ENCODE measurements at regions not wholly inside any gene's neighbourhood (a gene's known extent, or its start where the extent isn't known, plus 50 kb on each side); places are given as distances from the start of the nearest gene placed in this dataset.

DNA sequence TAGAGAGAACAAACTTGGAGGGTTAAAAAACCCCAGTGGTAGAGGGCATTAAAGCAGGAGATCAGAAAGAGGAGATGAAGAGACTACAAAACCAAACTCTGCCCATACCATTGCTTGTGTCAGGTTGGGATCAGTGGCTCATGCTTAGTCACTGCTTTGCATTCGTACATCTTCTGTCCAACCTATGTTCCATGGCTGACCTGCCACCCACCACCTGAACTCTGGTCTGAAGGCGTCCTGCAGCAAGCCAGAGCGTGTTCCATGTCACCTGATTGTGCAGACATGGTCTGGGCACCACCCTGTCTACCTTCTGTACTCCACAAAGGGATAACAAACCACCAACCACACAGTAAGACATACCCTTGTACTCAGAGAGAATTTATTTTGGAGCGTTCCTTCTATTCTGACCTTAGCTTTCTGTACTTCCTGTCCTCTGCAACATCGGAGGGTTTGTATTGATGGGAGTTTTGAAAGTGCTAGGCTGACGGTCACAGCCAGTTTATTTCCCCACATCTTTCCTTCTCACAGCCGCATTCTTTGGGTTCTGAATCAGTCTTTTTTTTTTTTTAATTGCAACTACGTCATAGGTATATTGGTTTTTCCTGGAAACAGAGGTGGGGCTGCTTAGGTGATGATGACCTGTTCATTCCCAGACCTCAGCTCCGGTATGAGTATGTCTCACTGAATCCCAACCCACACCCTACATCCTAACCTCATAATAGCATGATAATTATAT, 88.3 kb downstream of the SOWAHC start:
- no peak overlapping the region for H3K4me3 ChIP-seq (ENCODE audit: low read depth, low read length)
- TF ChIP-seq CTCF (IDR thresholded peaks at IDR 0.05; ENCODE audit: low read depth, low read length, missing control alignments) = no peak
- DNase-seq (ENCODE audit: low read depth) = no peak

DNA sequence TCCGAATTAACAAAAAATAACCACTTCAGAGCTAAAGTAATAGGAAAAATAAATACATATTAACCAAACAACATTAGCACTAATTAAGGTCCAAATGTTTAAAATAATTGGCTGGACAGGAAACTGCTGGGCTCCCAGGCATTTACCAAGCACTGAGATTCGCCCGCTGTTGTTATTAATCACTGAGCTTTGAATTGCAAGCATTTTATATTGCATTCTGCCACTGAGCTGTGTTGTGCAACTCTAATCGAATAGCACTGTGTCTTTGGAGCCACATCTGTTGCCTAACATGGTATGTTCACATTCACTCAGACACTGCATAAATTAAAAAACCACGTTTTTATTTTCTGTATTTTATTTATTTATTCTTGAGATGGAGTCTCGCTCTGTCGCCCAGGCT, 88.9 kb downstream of the SOWAHC start:
- H3K4me3 ChIP-seq (ENCODE audit: low read depth, low read length) = no peak overlapping the region
- DNase-seq (ENCODE audit: low read depth) = no peak
- no peak for TF ChIP-seq CTCF (IDR thresholded peaks at IDR 0.05; ENCODE audit: low read depth, low read length, missing control alignments)

DNA sequence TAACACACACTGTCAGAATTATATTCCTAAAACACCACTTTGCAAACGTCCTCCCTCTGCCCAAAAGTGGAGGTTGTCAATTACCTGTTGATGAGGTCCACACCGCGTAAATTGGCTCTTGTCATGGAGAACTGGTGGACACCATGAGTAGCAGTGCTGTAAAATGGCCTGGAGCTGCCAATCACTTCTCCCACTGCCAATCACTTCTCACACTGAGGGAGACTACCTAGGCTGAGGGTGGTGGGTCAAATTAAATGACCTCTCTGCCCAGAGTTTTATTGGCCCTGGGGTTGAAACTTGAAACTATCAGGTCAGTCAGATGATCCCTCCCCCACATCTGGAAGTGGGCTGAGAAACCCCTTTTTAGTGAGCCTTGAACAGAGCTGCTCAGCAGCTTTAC, 89.6 kb downstream of the SOWAHC start:
- no peak overlapping the region for H3K4me3 ChIP-seq (ENCODE audit: low read depth, low read length)
- no peak for TF ChIP-seq CTCF (IDR thresholded peaks at IDR 0.05; ENCODE audit: low read depth, low read length, missing control alignments)

DNA sequence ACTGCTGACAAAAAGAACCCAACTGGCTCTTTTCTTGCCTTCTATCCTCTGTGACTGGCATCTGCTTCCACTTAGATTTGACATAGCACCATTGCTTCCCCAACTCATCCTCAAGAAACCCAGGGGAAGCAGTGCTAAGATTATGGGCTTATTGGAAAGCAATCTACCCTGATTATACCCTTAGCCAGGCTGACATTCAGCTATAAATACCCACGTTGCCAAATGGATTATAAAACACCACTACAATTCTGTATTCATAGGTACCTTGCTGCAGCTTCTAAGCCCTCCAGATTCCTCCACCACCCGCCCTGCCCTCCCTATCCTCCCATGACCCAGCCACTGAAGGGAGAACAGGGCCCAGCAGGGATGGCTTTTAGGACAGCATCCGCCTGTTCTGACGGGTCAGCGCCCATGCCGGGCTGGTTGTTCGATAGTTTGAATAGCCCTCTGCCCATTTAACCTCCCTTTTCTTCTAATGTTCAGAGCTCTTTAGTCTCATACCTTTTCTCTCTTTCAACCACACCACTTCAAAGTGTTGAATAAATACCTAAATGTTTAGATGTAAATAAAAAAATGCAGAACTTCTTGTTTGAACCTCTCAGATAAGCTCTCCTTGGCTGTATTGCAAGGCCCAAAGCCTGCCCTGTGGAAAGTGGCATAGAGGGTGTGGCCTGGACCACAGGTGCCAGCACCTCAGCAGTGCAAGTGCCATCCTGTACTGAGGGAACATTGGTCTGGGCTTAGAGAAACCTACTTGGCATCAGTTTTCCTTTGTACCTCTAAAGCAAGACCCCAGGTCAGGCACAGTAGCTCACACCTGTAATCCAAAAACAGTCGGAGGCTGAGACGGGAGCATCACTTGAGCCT, 86.6 kb upstream of the RGPD5 start:
- TF ChIP-seq CTCF (IDR thresholded peaks at IDR 0.05; ENCODE audit: low read depth, low read length, missing control alignments) = no peak
- no peak for DNase-seq (ENCODE audit: low read depth)
- no peak overlapping the region for H3K4me3 ChIP-seq (ENCODE audit: low read depth, low read length)

More for the DNA sequence above, 89.6 kb downstream of the SOWAHC start:
- no peak for DNase-seq (ENCODE audit: low read depth)

DNA sequence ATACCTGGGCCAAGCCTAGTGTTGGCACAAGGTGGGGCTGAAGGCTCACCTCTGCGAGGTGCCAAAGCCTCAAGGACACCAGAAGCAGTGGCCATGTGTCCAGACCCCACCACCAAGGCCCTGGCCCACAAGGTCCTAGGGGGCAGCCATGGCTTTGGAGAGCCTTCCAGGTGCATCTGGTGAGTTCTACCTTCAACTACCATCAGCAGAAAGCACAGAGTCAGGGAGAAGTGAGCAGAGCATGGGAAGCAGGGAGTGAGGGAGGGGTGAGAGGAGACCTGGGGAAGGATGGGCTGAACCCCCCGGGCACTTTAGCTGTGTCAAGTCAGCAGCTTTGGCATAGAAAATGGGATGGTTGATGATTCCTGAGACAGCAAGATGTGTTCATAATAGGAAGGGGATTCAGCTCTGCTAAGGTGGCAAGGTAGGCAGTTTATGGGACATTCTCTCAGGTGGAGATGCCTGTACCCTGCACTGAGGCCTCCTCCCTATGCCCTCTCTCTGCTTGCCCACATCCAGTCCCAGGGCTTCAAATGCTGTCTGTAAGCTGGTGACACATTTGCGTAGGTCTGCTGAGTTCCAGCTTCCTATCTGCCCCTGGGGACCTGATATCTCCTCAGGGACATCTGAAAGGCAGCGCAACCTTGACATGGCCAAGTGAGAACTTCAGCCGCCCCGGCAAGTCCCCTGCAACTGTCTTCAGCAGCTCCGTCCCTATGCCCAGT, 83.4 kb upstream of the RGPD5 start:
- H3K4me3 ChIP-seq (ENCODE audit: low read depth, low read length) = no peak overlapping the region
- TF ChIP-seq CTCF (IDR thresholded peaks at IDR 0.05; ENCODE audit: low read depth, low read length, missing control alignments) = no peak
- no peak for DNase-seq (ENCODE audit: low read depth)

GRCh38 chr2:109711230-109712122, 82.6 kb upstream of the RGPD5 start:
- H3K4me3 ChIP-seq (ENCODE audit: low read depth, low read length) = no peak overlapping the region
- no peak for DNase-seq (ENCODE audit: low read depth)
- TF ChIP-seq CTCF (IDR thresholded peaks at IDR 0.05; ENCODE audit: low read depth, low read length, missing control alignments) = no peak

Measured in GM12864 (cell line).